ENCODE measurements at regions not wholly inside any gene's neighbourhood (a gene's known extent, or its start where the extent isn't known, plus 50 kb on each side); places are given as distances from the start of the nearest gene placed in this dataset.

- no peak for TF ChIP-seq CTCF (IDR thresholded peaks at IDR 0.05)
- TF ChIP-seq POLR2AphosphoS5 (IDR thresholded peaks at IDR 0.05; ENCODE audit: low read depth, low read length), result no peak
- no peak for TF ChIP-seq USF1 (IDR thresholded peaks at IDR 0.05; ENCODE audit: borderline replicate concordance, low read depth)
Observed at GRCh38 chr13:68292601-68293000, 1062.5 kb upstream of the PCDH9 start.

Data from SK-N-SH (cell line).